Stomach (tissue), 8 donors: ENCODE measurements at regions not wholly inside any gene's neighbourhood (a gene's known extent, or its start where the extent isn't known, plus 50 kb on each side); places are given as distances from the start of the nearest gene placed in this dataset.

ENCODE experiments used
- DNase-seq, 2 donors: peaks; one replicate each; pipeline versions ENCODE4 v3.0.0 to v3.0.0-alpha.2; 2013 to 2019
- H3K27ac ChIP-seq, 5 donors: fragments of 200-600 bp in 4 of 5; sonication (generic) in 4 of 5; one replicate each; pipeline ENCODE4 v1.5.1; 2013 to 2019; ENCODE audit warnings: mild to moderate bottlenecking in 1 of 5, moderate library complexity in 1 of 5
- H3K27me3 ChIP-seq, 3 donors: fragments of 200-600 bp; sonication (generic); one replicate each; pipeline ENCODE4 v1.5.1; 2017 to 2019; ENCODE audit warnings: mixed run types in 1 of 3
- H3K36me3 ChIP-seq, 4 donors: fragments of 200-600 bp; sonication (generic); 1 replicate in 3 of 4; 2 replicates in 1 of 4; pipeline ENCODE4 v1.5.1; 2016 to 2019
- H3K4me1 ChIP-seq, 4 donors: fragments of 200-600 bp; sonication (generic); one replicate each; pipeline ENCODE4 v1.5.1; 2016 to 2019
- H3K4me3 ChIP-seq, 4 donors: fragments of 200-600 bp; sonication (generic) in 3 of 4; one replicate each; pipeline ENCODE4 v1.5.1; 2016 to 2019; ENCODE audit warnings: mild to moderate bottlenecking in 1 of 4
- H3K9me3 ChIP-seq, 4 donors: fragments of 200-600 bp; sonication (generic); one replicate each; pipeline ENCODE4 v1.5.1; 2016 to 2019
- EP300 ChIP-seq: sonication (generic); formaldehyde crosslinking; IDR thresholded peaks from one replicate; pipeline ENCODE4 v1.6.1; 2017; ENCODE audit warnings: antibody characterized with exemption
- POLR2A ChIP-seq, 4 donors: fragments of 450-650 bp; IDR thresholded peaks; one replicate each; pipeline ENCODE4 v1.6.1; 2016; ENCODE audit warnings: antibody characterized with exemption in 4 of 4, control low read depth in 2 of 4, mild to moderate bottlenecking in 1 of 4, moderate library complexity in 1 of 4
- POLR2AphosphoS5 ChIP-seq, 3 donors: sonication (generic); formaldehyde crosslinking; IDR thresholded peaks; one replicate each; pipeline ENCODE4 v1.6.1; 2016; ENCODE audit warnings: antibody characterized with exemption in 3 of 3
- WGBS, 5 donors: extraction: QIAGEN DNeasy Blood & Tissue Kit in 3 of 5; methylation state at CpG; one replicate each; pipeline versions ENCODE4 v1.1.5 to v1.1.7; 2013 to 2018; 5-methylcytosine and 5-hydroxymethylcytosine counted together
- intact Hi-C: fragments of 100-400 bp; cut with DNase I; formaldehyde crosslinking; loops from one replicate; pipeline ENCODE4 v1.15.1; 2023; ENCODE audit warnings: low total_unique reads
- TF ChIP-seq, protein P1 (sequence below), 7 experiments: fragments of 450-650 bp in 4 of 7; fragments of 200-600 bp in 3 of 7; sonication (generic) in 3 of 7; IDR thresholded peaks; one replicate each; pipeline ENCODE4 v1.5.1; 2016 to 2019; ENCODE audit warnings: antibody characterized with exemption in 7 of 7, control low read depth in 2 of 7, mild to moderate bottlenecking in 1 of 7
- donor health status: healthy with polysubstance abuse.
- donor health status: Bipolar disorder and iron deficiency.
- donor health status: healthy.

DNA sequence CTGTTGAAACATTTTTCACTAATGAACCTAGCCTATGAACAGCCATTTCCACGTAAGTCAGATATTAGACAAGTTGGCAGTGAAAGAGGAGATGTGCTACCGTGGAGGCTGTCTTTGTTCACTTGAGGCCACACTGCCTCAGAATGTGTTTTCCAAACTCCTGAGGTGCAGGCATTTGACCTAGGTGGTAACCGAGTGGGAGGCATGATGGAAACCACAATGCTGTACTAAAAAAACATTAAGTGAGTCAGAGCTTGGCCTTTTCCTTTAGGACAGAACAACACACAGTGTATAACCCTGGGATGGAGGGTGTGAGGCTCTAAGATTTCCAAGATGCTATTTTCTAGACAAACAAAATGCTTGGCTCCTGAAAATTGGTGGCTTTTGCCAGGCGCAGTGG, 406.3 kb downstream of the SOX2 start:
- WGBS, 5 donors: 87 to 92% (median 90%) methylated on average over 4 of the region's 4 CpGs
- Histone ChIP-seq H3K27ac (no peak overlapping the region), H3K9me3 (no peaks in the 10 kb centered on the region), H3K4me3 (no peak overlapping the region), H3K27me3 (no peaks in the 10 kb centered on the region), H3K4me1 (no peaks in the 10 kb centered on the region), H3K36me3 (no peaks in the 10 kb centered on the region)
- TF ChIP-seq POLR2AphosphoS5 (IDR thresholded peaks at IDR 0.05) (no peak), EP300 (no peak), POLR2A (IDR thresholded peaks at IDR 0.05) (no peak)
- TF ChIP-seq, protein P1, sequence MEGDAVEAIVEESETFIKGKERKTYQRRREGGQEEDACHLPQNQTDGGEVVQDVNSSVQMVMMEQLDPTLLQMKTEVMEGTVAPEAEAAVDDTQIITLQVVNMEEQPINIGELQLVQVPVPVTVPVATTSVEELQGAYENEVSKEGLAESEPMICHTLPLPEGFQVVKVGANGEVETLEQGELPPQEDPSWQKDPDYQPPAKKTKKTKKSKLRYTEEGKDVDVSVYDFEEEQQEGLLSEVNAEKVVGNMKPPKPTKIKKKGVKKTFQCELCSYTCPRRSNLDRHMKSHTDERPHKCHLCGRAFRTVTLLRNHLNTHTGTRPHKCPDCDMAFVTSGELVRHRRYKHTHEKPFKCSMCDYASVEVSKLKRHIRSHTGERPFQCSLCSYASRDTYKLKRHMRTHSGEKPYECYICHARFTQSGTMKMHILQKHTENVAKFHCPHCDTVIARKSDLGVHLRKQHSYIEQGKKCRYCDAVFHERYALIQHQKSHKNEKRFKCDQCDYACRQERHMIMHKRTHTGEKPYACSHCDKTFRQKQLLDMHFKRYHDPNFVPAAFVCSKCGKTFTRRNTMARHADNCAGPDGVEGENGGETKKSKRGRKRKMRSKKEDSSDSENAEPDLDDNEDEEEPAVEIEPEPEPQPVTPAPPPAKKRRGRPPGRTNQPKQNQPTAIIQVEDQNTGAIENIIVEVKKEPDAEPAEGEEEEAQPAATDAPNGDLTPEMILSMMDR (IDR thresholded peaks at IDR 0.05): no peak
- DNase-seq: no peak
- intact Hi-C loops: no loop called here

DNA sequence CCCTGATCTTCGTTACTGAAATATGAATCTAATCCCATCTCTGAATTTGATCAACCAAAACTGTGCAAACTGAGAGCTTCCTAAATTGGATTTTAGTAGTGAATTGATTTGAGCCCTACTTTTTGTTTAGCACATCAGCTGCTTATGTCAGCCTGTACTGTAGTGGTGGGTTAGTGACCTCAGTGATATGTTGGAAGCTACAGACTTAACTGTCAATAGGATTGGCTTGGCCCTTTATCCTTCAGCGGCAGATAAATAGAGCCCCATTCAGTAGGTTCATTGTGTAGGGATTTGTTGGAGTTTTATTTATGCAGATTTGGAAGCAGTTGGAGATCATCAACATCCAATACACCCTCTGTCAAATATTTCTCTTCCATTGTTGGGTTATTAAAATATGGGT, 409.7 kb downstream of the SOX2 start:
- WGBS, 5 donors: 52 to 72% (median 58%) methylated on average over 2 of the region's 2 CpGs
- intact Hi-C loops: no loop called here
- no peaks in the 10 kb centered on the region for H3K4me1 ChIP-seq
- H3K27me3 ChIP-seq: no peaks in the 10 kb centered on the region
- no peak for DNase-seq
- no peaks in the 10 kb centered on the region for H3K9me3 ChIP-seq
- no peak overlapping the region for H3K4me3 ChIP-seq
- H3K36me3 ChIP-seq: no peaks in the 10 kb centered on the region
- TF ChIP-seq POLR2AphosphoS5 (IDR thresholded peaks at IDR 0.05) (no peak), POLR2A (IDR thresholded peaks at IDR 0.05) (no peak), EP300 (no peak)
- TF ChIP-seq, protein P1 (IDR thresholded peaks at IDR 0.05): no peak
- H3K27ac ChIP-seq: no peak overlapping the region

DNA sequence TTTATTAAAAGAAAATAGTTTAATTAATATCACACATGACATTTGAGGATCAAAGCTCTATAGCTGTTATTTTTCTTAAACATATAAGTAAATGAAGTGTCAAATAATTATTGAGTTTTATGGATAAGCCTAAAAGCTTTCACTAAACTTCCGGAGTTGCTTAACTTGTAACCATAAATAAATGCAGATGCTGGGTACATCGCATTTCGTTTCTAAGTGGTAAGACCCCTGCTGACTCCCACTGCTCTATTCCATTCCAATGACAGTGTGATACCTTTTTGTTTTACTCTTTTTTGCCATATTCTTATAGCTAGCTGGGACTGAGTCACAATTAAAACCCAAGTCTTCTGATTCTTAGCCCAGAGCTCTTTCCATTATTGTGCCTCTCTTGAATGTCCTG, 411.1 kb downstream of the SOX2 start:
- no peaks in the 10 kb centered on the region for H3K9me3 ChIP-seq
- H3K4me1 ChIP-seq: no peaks in the 10 kb centered on the region
- WGBS, 5 donors: 68 to 83% (median 72%) methylated on average over 3 of the region's 3 CpGs
- no peaks in the 10 kb centered on the region for H3K36me3 ChIP-seq
- intact Hi-C loops: no loop called here
- no peak overlapping the region for H3K27ac ChIP-seq
- no peak for DNase-seq
- no peak for TF ChIP-seq POLR2AphosphoS5 (IDR thresholded peaks at IDR 0.05)
- TF ChIP-seq, protein P1 (IDR thresholded peaks at IDR 0.05): no peak
- no peaks in the 10 kb centered on the region for H3K27me3 ChIP-seq
- H3K4me3 ChIP-seq: no peak overlapping the region

DNA sequence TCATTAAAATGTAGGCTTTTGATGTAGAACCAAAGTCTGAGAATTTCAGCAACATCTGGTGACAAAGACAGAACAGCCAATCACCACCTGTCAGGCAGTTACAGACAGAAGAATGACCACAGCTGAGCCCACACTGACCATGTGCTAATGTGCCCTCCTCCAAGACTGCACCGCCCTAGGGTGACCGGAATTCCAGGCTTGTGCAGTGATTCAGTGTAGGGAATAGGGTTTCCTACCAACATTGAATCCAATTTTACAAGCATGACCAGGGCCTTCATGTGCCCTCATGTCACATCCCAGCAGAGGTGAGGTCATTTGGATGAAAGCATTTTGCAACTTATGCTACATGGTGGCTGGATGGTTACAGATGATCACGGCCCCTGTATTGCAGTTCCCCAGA, 412.5 kb downstream of the SOX2 start:
- TF ChIP-seq EP300 (no peak), POLR2A (IDR thresholded peaks at IDR 0.05) (no peak), POLR2AphosphoS5 (IDR thresholded peaks at IDR 0.05) (no peak)
- TF ChIP-seq, protein P1 (IDR thresholded peaks at IDR 0.05): no peak
- Histone ChIP-seq H3K4me3 (no peak overlapping the region), H3K27ac (no peak overlapping the region), H3K36me3 (no peaks in the 10 kb centered on the region), H3K27me3 (no peaks in the 10 kb centered on the region), H3K4me1 (no peaks in the 10 kb centered on the region), H3K9me3 (no peaks in the 10 kb centered on the region)
- DNase-seq: no peak
- 91 to 95% (median 94%) methylated on average over 1 to 3 of the region's 3 CpGs for WGBS, 5 donors
- intact Hi-C loops: no loop called here
